ENCODE measurements at regions not wholly inside any gene's neighbourhood (a gene's known extent, or its start where the extent isn't known, plus 50 kb on each side); places are given as distances from the start of the nearest gene placed in this dataset.

GRCh38 chr4:159904906-159905305 lies 802.0 kb downstream of the RAPGEF2 start:
- no peaks in the 10 kb centered on the region for H3K36me3 ChIP-seq (ENCODE audit: control insufficient read depth, insufficient read depth, low read length)
- H3K4me3 ChIP-seq (ENCODE audit: low read depth in 2 of 2, low read length in 2 of 2): no peak overlapping the region
- H3K27ac ChIP-seq (ENCODE audit: low read length): no peak overlapping the region
- intact Hi-C loops (cut with micrococcal nuclease; ENCODE audit: unreplicated experiment): no loop called here
- DNase-seq (ENCODE audit: low read depth, low spot score) (no peak), ATAC-seq (no peak)
- ChIA-PET CTCF (no interaction called here), POLR2A (no interaction called here)
- BruUV-seq (replicated peaks): no TSS peak
- H3K27me3 ChIP-seq (ENCODE audit: control insufficient read depth, insufficient read depth, low read length): no peaks in the 10 kb centered on the region
- TF ChIP-seq TCF7L2 (IDR thresholded peaks at IDR 0.05; ENCODE audit: low read depth, low read length): no peak
- TF ChIP-seq POLR2AphosphoS5 (IDR thresholded peaks at IDR 0.05; ENCODE audit: low read depth, low read length): no peak
- no peak for TF ChIP-seq SIN3A (IDR thresholded peaks at IDR 0.05; ENCODE audit: borderline replicate concordance, insufficient read depth, low read depth, low read length)
- TF ChIP-seq CTCF (IDR thresholded peaks at IDR 0.05): no peak
- no peak for TF ChIP-seq REST (IDR thresholded peaks at IDR 0.05; ENCODE audit: insufficient read depth in 1 of 2, low read depth in 2 of 2, low read length in 1 of 2)
- no peaks in the 10 kb centered on the region for H3K4me1 ChIP-seq (ENCODE audit: control insufficient read depth, insufficient read depth, low read length)
- in situ Hi-C loops (cut with HindIII; ENCODE audit: low pct_unique_long_range_greater_than_20kb, low sequenced_read_pairs): no loop called here
- H3K9me3 ChIP-seq (ENCODE audit: control insufficient read depth, insufficient read depth, low read depth, low read length): no peaks in the 10 kb centered on the region

- Histone ChIP-seq H3K36me3 (ENCODE audit: control insufficient read depth, insufficient read depth, low read length) (no peaks in the 10 kb centered on the region), H3K4me1 (ENCODE audit: control insufficient read depth, insufficient read depth, low read length) (no peaks in the 10 kb centered on the region), H3K9me3 (ENCODE audit: control insufficient read depth, insufficient read depth, low read depth, low read length) (no peaks in the 10 kb centered on the region), H3K4me3 (ENCODE audit: low read depth in 2 of 2, low read length in 2 of 2) (no peak overlapping the region), H3K27ac (ENCODE audit: low read length) (no peak overlapping the region), H3K27me3 (ENCODE audit: control insufficient read depth, insufficient read depth, low read length) (no peaks in the 10 kb centered on the region)
- TF ChIP-seq REST (IDR thresholded peaks at IDR 0.05; ENCODE audit: insufficient read depth in 1 of 2, low read depth in 2 of 2, low read length in 1 of 2) (no peak), SIN3A (IDR thresholded peaks at IDR 0.05; ENCODE audit: borderline replicate concordance, insufficient read depth, low read depth, low read length) (no peak), POLR2AphosphoS5 (IDR thresholded peaks at IDR 0.05; ENCODE audit: low read depth, low read length) (no peak), CTCF (IDR thresholded peaks at IDR 0.05) (no peak), TCF7L2 (IDR thresholded peaks at IDR 0.05; ENCODE audit: low read depth, low read length) (no peak)
- in situ Hi-C loops (cut with HindIII; ENCODE audit: low pct_unique_long_range_greater_than_20kb, low sequenced_read_pairs): no loop called here
- ChIA-PET CTCF (no interaction called here), POLR2A (no interaction called here)
- BruUV-seq (replicated peaks): no TSS peak
- DNase-seq (ENCODE audit: low read depth, low spot score) (no peak), ATAC-seq (no peak)
- intact Hi-C loops (cut with micrococcal nuclease; ENCODE audit: unreplicated experiment): no loop called here
Observed at GRCh38 chr4:159906051-159906450, 803.2 kb downstream of the RAPGEF2 start.

All from Panc1 (cell line).